Left hindlimb (tissue), 1 donor: ENCODE measurements at regions not wholly inside any gene's neighbourhood (a gene's known extent, or its start where the extent isn't known, plus 50 kb on each side); places are given as distances from the start of the nearest gene placed in this dataset.

ENCODE experiments used
- DNase-seq: peaks from one replicate; pipeline ENCODE4 v3.0.0-alpha.2; 2018

DNA sequence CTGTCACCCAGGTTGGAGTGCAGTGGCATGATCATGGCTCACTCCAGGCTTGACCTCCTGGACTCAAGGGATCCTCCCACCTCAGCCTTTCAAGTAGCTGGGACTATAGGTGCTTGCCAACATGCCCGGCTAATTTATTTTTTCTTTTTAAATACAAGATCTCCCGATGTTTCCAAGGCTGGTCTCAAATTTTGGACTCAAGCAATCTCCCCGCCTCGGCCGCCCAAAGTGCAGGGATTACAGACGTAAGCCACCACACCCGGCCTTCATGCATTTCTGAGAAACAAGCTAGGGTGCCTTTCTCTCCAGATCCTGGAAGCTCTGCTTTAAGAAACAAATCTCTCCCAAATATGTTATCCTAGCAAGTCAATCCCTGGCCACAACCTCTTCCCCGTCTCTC is 234.1 kb downstream of the FBXO15 start:
- no peak for DNase-seq

DNA sequence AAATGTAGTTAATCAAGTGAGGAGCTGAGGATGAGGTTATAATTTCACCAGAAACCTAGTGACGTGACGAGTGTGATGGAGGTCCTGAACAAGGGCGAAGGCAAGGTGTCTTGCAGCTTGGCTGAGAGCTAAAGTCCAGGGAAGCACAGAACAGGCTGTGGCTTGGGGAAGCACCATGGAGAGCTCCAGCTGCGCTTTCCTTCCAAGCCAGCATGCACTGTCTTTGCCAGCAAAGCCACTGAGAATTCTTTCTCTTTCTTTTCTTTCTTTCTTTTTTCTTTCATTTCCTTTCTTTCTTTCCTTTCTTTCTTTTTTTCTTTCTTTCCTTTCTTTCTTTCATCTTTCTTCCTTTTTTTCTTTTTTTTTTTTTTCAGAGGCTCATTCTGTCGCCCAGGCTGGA is 239.3 kb downstream of the FBXO15 start:
- DNase-seq: no peak

DNA sequence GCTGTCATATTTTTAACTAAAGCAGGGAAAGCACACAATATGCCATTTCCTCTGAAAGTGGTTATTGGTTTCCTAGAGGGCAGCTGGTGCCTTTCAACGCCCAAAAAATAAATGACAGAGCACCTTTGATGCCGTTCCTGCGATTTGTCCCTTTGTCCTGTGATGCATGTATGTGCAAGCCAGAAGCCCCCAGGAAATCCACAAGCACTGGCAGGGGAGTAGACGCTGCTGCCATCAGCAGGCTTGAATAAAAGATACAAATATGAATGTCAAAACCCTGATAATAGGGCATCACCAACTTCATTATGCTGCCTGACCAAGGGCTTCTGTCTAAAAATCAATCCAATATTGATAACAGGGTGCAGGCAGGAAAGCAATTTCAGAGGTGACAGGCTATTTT is 246.1 kb downstream of the FBXO15 start:
- no peak for DNase-seq

DNA sequence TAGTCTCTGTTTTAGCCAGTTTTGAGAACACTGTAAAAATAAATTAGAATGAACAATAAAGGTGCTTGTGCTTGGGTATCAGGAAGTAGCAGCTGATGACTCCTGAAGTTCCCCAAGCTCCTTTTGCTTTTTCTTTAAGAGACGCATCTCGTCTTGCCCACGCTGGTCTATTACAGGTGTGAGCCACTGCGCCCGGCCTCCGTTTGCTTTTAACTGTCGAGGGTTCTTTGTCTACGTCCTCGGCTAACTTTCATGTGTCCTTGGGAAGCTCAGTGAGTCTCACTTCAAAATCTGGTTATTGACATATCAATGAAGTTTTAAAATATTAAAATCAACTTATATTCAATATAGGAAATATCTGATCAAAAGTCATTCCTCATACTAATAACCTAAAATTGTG is 246.5 kb downstream of the FBXO15 start:
- no peak for DNase-seq

DNA sequence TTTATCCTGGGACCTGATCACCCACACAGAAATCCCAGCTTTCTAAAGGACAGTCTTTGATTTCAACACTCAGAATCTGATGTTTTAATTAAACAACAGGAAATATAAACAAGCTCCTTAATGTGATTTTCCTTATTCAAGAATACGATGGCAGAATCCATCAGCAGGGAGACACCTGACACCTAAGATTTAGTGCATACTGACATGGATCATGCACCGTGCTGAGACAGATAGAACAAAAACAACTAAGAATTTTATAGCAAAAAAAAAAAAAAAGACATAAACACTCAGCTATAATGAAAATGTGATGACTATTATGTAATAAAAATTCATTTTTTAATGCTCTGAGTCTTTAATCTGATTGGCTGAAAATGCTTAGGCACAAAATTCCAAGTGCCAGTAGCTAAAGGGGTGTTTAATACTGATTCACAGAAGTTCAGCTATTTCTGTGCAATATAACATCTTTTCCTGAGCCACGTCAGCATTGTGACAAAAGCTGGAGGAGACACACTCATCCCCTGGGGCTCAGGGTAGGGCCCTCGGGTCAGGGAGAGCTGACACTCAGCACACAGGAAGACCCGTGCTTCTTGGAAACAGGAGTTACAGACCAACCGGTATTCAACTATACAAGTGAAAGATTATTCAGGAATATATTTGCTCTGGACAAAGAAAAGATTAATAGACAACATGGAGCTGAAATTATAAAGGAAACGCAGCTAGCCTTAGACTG is 247.4 kb downstream of the FBXO15 start:
- no peak for DNase-seq

DNA sequence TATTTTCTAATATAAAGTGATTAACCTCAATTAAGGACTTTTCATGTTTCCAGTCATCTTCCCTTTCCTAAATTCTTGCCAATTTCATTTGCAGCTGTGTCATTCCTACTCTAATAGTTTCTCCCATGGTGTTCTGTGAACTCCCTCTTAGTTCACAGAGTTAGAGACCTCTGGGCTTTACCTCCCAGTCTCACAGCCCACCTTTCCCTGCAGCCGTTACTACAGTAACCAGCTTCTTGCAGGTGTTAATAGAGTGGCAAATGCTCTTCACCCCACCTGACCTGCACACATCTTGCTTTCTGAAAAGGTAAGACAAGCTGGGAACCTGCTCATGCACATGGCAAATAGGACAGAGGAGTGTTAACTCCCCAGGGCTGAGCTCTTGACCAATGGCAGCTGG is 250.1 kb downstream of the FBXO15 start:
- no peak for DNase-seq

DNA sequence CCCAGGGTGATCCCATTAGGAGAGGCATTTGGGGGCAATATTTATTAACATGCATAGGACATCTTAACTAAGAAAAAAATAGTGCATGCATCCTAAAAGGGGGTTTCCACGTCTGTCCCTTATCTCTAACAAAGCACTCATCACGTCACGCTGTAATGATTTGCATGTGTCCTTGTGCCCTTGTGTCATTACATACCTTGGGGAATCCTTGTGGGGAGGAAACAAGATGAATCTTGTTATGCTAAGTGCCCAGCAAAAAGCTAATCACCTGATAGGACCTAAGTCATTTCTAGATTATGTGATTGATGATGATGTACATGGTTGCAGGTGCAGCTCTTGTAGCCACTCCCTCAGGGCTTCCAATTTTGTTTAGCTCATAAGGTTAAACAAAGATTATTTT is 250.9 kb downstream of the FBXO15 start:
- no peak for DNase-seq

DNA sequence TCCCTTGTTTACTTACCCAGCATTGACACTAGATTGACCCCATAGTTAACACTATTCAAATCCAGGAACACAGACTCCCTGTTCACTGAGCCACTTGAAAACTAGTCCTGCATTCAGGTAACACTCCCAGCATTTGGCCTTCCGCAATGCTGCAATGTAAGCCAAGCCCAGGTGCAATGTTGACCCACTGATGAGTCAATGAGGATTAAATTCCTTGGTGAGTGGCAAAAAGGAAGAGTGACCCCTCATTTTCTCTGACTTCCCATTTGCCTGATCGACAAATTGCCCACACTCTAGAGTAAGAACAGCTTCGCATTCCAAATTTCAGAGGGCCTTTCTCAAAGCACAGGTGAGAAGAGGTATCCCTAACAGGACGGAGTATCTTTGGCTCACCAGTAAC is 251.9 kb downstream of the FBXO15 start:
- no peak for DNase-seq

DNA sequence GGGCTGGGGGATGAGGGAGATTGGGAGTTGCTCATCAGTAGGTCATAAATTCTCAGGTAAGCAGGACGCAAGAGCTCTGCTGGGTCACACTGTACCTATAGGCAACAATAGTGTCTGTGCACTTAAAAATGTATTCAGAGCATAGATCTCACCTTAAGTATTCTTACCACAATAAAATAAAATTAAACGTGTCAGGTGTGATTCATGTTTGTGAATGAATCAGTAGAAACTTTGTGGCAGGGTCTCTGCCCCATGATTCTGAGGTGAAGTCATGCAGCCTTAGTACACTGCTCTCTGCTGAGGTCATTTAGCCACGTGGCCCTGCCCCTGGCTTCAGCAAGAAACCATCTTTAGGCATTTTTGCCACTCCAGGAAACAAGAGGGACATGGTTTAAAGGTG is 253.8 kb downstream of the FBXO15 start:
- no peak for DNase-seq

DNA sequence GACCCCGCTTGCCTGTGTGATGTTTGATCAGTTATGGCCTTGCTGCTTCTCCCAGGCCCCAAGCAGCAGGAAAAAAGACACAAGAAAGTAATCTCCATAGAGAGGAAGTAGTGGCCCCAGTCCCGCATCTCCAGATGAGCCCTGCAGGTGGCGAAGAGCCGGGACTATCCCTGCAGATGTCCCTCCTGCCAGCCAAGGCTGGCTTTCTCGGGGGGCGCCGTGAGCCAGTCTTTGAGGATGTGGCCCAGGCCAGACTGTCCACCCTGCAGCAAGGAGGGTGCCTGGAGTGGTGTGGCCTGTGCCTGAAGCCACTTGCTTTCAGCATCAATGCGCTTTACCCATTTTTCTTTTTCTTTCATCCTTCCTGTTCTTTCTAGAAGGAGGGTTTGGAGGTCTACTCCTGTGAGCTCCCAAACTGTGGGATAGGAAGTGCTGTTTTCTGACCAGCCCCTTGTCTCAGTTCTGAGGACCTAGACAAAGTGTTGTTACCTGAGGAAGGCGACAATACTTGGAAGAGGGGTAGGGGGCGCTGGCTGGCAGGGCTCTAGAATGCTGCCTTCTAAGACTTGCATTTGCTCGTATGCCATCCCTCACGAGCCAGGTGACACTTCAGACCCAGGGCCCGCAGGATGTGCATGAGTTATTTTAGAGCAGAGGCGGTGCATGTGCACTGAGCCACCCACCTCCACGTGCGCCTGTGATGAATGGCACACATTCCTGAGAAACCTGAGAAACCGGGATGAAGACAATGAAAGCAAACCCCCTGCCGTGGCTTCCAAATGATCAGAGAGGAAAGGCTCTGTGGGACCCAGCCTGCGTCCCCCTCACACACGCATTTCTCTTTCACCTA is 255.8 kb downstream of the FBXO15 start:
- no peak for DNase-seq

DNA sequence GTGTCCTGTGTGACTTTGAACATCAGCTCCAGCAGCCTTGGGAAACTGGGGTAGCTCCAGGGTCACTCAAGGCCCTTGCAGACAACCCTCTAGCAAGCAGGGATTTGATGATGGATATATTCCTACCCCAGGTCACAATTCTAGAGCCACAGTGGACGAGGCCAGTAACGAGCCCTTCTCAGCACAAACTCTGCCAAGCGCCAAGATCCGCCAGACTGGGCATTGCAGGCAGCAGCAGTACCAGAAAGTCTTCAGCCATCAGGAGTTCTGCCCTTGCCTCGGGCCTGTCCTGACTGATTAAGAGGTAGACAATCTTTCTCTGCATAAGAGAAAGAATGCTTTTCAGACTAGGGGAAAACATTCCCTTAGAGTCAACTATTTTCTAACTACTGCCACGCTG is 259.1 kb downstream of the FBXO15 start:
- no peak for DNase-seq

DNA sequence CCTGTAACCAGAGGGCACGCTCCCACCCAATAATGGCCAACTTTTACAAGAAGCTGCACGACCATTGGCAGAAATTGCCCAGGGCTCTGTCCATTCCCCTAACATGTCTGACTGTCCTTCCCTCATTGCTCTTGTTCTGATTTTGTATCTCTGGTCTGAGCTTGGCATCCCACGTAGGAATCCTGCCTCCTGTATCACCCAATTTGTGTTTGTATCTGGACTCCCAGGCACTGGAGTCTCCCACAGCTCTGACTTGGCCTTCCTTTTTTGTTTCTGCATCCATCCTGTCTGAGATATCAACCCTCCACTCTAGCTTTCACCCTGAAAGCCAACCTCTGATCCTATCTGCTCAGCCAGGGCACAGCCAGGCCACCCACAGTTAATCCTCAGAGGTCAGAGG is 259.8 kb downstream of the FBXO15 start:
- no peak for DNase-seq

DNA sequence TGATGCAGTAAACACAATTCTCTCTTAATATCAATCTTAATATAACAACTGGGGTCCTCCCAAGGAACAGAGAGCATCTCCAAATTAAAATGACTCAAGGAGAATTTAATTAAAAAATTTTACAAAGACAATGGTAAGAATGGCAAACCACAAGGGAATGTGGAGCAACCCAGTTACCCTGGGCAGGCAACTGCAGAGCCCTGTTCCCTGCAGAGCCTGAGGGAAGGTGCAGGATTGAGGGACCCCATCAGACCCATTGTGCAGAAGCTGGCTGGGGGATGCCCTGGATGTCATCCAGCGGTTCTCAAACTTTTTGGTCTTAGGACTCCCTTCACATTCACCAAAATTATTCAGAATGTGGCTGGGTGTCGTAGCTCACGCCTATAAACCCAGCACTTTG is 262.8 kb downstream of the FBXO15 start:
- no peak for DNase-seq

DNA sequence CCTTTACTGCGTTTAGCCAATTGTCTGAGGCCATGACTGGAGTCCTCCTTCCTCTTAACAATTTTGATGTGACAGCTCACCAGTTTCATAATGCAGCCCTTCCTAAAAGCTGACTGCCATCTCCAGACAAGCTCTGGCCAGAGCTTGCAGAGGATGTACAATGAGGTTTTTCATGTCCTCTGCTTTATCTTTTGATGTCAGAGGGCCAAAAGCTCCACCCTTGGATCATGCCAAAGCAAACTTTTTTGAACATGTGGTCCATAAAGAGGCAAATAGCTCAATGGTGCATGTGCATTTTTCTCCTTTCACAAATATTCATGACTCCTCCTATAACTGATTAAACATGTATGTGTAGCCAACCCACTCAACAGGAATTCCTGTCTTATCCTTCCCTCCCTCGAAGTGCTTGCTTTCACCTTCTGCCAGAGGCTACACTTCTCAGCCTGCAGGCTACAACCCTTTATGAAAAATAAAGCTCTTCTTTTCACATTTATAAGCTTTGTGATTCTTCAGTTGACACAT is 266.2 kb downstream of the FBXO15 start:
- no peak for DNase-seq

DNA sequence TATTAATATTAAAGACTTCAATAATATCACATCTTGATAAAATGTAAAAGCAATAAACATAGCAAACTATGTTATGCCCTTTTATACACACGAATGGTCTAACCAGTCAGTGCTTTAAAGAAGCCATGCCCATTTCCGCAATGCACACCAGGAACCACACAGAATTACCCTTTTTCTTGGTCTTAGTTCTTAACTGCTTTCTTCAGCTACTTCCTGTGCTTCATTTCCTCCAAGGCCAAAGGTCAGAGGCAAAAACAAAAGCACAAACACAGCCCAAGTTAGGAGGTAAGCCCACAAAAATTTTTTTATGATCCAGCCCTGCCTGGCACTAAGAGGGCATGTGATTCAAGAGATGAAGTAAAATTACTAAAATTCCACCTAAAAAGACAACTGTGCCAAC is 267.2 kb downstream of the FBXO15 start:
- no peak for DNase-seq

DNA sequence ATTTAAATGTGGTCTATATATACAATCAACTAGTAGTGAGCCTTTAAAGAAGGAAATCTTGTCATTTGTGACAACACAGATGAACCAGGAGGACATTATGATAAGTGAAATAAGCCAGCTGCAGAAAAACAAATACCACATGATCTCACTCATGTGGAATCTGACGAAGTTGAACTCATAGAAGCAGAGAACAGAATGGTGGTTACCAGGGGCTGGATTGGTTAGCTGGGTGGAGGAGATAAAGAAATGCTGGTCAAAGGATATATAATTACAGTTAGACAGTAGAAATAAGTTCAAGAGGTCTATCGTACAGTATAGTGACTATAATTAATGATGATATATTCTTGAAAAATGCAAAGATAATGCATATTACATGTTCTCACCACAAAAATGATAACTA is 267.9 kb downstream of the FBXO15 start:
- DNase-seq: no peak

DNA sequence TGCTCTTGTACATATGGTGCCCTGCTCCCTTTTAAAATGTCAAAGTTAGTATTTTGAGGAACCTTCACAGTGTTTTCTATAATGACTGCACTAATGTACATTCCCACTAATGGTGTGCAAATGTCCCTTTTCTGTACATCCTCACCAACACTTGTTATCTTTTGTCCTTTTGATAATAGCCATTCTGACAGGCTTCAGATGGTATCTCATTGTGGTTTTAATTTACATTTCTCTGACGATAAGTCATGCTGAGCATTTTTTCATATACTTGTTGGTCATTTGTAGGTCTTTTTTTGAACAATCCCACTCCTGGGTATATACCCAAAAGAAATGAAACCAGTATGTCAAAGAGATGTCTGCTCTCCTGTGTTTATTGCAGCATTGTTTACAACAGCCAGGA is 268.3 kb downstream of the FBXO15 start:
- no peak for DNase-seq

DNA sequence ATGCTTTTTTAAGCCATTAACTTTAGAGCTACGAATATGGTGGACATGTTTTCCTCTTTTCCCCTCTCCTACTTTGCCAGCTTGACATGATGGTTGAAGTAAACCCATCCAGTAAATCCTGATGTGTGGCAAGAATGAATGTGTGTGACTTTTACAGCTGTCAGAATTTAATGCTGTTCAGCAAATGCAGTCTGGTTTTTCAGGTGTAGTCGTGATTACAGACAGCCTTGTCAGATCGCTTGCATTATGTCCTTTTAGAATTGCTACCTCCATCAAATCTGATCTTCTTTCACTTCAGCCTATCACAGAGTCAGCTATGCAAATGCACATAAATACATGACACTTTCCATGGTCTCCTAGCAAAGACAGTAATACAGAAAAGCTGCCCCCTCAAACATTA is 278.5 kb downstream of the FBXO15 start:
- DNase-seq: no peak

DNA sequence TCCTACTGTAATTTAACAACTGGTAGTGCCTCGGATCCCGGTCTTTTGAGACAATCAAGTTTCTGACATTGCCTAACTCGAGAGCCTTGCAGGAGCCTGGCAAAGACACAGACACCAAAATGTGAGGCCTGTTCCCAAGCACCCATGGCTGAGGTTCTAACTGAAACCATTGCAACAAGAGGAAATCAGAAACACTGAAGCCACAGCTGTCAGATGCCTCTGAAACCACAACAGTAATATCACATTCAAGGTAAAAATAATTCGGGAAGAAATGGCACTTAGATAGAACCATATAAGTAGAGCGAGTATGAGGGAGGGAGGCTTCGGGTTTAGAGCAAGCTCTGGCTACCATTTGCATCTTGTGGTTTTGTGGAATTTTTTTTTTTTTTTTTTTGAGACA is 285.9 kb downstream of the FBXO15 start:
- no peak for DNase-seq

DNA sequence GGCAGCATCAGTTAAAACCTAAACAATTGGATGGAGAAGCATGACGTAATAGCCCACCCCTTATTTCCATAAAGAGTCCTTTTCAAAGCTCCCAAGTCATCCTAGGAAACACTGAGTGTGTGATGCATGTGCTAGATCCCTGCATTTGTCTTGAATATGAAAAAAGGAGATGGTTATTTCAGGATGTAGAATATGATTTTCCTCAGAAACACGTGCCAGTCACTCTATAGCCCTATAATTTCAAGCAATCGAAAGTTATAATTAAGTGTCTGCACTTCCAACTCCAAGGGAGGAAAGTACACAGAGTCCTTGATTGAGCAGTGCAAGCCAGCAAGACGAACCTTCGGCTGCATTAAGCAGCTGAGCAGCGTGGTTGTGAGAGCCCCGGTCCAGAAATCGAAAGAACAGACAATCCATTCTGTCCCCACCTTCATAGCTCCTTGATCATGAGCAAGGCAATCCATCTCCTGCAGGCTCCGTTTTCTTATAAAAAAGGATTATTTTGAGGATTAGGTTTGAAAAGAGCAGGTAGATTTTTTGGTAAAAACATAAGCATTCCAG is 287.7 kb downstream of the FBXO15 start:
- no peak for DNase-seq

DNA sequence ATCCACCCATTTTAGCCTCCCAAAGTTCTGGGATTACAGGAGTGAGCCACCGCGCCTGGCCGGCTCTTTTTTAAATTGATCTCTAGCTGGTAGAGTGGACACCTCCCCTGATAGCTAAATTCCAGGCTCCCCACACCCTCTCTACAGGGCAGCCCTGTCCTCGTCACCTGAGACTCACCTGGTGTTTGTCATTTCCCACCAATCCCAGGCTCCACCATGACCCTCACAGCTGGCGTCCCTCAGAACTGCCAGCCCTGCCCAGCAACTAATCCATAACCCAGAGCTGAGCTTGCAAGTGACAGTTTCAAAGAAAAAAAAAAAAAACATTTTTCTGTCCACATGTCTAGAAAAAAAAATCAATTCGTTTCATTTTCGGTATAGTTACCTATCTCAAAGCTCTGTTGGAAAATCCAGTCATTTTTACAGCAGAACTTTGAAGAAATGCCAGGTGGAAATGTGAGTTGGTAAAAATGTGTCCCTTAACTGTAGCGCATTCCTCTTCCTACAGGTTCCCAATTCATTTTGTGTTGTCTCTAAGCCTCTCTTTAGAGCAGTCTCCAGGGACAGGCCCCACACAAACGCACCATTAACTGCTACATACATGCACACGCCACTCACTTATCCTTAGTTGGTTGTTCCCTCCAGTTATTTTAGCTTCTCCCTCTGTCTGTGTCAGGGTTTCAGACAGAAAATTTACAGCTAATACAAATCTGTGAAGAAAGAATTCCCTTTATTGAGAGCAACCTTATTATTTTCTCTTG is 294.7 kb downstream of the FBXO15 start:
- no peak for DNase-seq

DNA sequence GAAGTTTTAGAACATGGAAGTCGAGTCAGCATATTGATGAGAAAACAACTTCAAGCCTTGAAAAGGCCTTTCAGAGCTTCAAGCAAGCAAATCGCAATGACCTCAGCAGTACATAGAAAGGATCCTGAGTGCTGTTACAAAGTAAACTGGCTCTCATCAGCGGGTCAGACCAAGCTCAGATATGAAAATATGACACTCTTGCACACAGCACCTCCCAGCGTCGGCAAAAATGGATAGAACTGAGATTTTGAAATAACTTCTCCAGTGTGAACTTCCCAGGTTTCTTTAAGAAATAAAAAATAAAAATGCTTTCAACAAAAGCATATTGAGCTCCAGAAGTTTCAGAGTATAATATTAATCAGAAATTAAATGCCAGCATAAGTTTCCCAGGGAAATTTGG is 296.9 kb downstream of the FBXO15 start:
- no peak for DNase-seq

DNA sequence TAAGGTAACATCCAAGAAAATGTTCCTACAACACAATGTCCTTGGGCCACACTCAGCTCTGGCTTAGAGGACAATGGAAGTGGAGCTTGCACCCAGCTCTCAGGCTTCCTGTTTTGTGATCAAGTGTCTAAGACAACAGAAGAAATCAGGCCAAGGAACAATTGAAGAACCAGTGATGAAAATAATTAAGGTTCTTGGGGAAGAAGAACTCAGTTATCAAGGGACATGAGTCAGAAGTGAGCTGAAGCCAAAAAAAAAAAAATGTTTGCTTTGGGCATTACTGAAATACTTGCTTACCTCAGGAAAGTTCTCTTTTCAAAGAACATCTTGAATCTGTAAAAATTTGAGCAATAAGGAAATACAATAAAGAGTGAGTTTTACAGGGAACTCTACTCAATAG is 299.0 kb downstream of the FBXO15 start:
- DNase-seq: no peak
